ENCODE measurements at regions not wholly inside any gene's neighbourhood (a gene's known extent, or its start where the extent isn't known, plus 50 kb on each side); places are given as distances from the start of the nearest gene placed in this dataset.

GRCh38 chr6:127015858-127016257 is 102.6 kb upstream of the RSPO3 start:
- no peak for TF ChIP-seq CTCF (IDR thresholded peaks at IDR 0.05)
- no peak for TF ChIP-seq EZH2 (IDR thresholded peaks at IDR 0.05)

All from neural progenitor cell (in vitro differentiated cells).